ENCODE measurements at regions not wholly inside any gene's neighbourhood (a gene's known extent, or its start where the extent isn't known, plus 50 kb on each side); places are given as distances from the start of the nearest gene placed in this dataset.

GRCh38 chr9:134522502-134522848, 119.1 kb upstream of the COL5A1 start:
- Histone ChIP-seq H3K9me3 (replicated peaks; ENCODE audit: control insufficient read depth, insufficient read depth, low read depth, low read length) (no peaks in the 10 kb centered on the region), H3K9me1 (ENCODE audit: control insufficient read depth, insufficient read depth, low read length) (no peaks in the 10 kb centered on the region), H3K4me2 (ENCODE audit: insufficient read depth, low read length) (no peak overlapping the region), H3K27ac (ENCODE audit: extremely low read depth, low read depth, low read length) (no peak overlapping the region), H3K79me2 (ENCODE audit: control insufficient read depth, insufficient read depth, low read length) (no peaks in the 10 kb centered on the region), H3K27me3 (ENCODE audit: control insufficient read depth in 2 of 2, insufficient read depth in 2 of 2, low read length in 2 of 2) (peaks cover 25 to 59% of the 10 kb centered on the region in 2 experiments; a peak in 4 of 5 replicates), H4K20me1 (replicated peaks; ENCODE audit: control insufficient read depth, insufficient read depth, low read length) (peaks cover 5% of the 10 kb centered on the region; the same call in 1 of the 2 replicates), H3K36me3 (ENCODE audit: control insufficient read depth, insufficient read depth, low read length) (no peaks in the 10 kb centered on the region), H3K4me3 (no peak overlapping the region), H3K9ac (ENCODE audit: insufficient read depth in 1 of 2, low read depth in 2 of 2, low read length in 2 of 2) (no peak overlapping the region), H3K4me1 (replicated peaks in 1 of 2; ENCODE audit: control insufficient read depth in 2 of 2, insufficient read depth in 2 of 2, low read length in 2 of 2) (peaks cover 0 to 13% of the 10 kb centered on the region in 2 experiments; a peak in 1 of 5 replicates), H2AFZ (ENCODE audit: low read depth, low read length) (no peak overlapping the region)
- FAIRE-seq (no peak), ATAC-seq (no peak), DNase-seq (ENCODE audit: extremely low read depth in 1 of 4, low spot score in 3 of 4) (no peak)
- TF ChIP-seq SNAPC5 (CRISPR knock-in tag; IDR thresholded peaks at IDR 0.05) (no peak), ZC3H8 (IDR thresholded peaks at IDR 0.05) (no peak), HES1 (IDR thresholded peaks at IDR 0.05; ENCODE audit: low read depth) (no peak), RCOR1 (IDR thresholded peaks at IDR 0.05; ENCODE audit: borderline replicate concordance in 1 of 2, low read depth in 2 of 2, low read length in 2 of 2) (no peak), DACH1 (IDR thresholded peaks at IDR 0.05; ENCODE audit: partially characterized antibody) (no peak), ZNF507 (tag; conservative IDR thresholded peaks at IDR 0.05) (no peak), ZKSCAN1 (IDR thresholded peaks at IDR 0.05; ENCODE audit: low read depth, low read length) (no peak), ZNF717 (CRISPR knock-in tag; IDR thresholded peaks at IDR 0.05) (no peak), ZNF133 (CRISPR knock-in tag; IDR thresholded peaks at IDR 0.05) (no peak), STAG1 (CRISPR knock-in tag; IDR thresholded peaks at IDR 0.05; ENCODE audit: borderline replicate concordance) (no peak), MTA1 (IDR thresholded peaks at IDR 0.05; ENCODE audit: borderline replicate concordance) (no peak), HNRNPK (IDR thresholded peaks at IDR 0.05; ENCODE audit: low read depth, low read length, poor library complexity, severe bottlenecking) (no peak), SETDB1 (IDR thresholded peaks at IDR 0.05; ENCODE audit: low read length) (no peak), NONO (IDR thresholded peaks at IDR 0.05; ENCODE audit: low read depth in 2 of 2, low read length in 1 of 2) (no peak)
- in situ Hi-C loops (cut with MboI): no loop called here
- ChIA-PET CTCF (ENCODE audit: low intra/inter-chr PET ratio) (no interaction called here), POLR2A (no interaction called here)
- WGBS (ENCODE audit: insufficient coverage, low coverage, missing lambda C conversion rate): 3% methylated on average over 7 of the region's 7 CpGs
- no TSS peak for BruUV-seq (replicated peaks)
- intact Hi-C loops (cut with micrococcal nuclease): no loop called here
